CMK (cell line): ENCODE measurements at regions not wholly inside any gene's neighbourhood (a gene's known extent, or its start where the extent isn't known, plus 50 kb on each side); places are given as distances from the start of the nearest gene placed in this dataset.
A peak's percentile ranks its signal among the peaks of the same experiment; 100 is the strongest.

Experiments
- DNase-seq: peaks from one replicate; pipeline ENCODE4 v3.0.0-alpha.2; 2010; ENCODE audit warnings: low read depth

- no peak for DNase-seq
Observed at GRCh38 chr7:35581605-35582210, 113.2 kb downstream of the HERPUD2 start.

GRCh38 chr7:35576031-35576573 is 118.8 kb downstream of the HERPUD2 start:
- no peak for DNase-seq

- no peak for DNase-seq
Observed at GRCh38 chr7:35571611-35572240, 123.2 kb downstream of the HERPUD2 start.

- DNase-seq = no peak
Observed at GRCh38 chr7:35570937-35571336, 124.0 kb downstream of the HERPUD2 start.

- no peak for DNase-seq
Observed at GRCh38 chr7:35565927-35566326, 129.0 kb downstream of the HERPUD2 start.

- DNase-seq = no peak
Observed at GRCh38 chr7:35558841-35559240, 136.1 kb downstream of the HERPUD2 start.

- no peak for DNase-seq
Observed at GRCh38 chr7:35556515-35557471, 138.1 kb downstream of the HERPUD2 start.

- DNase-seq = no peak
Observed at GRCh38 chr7:35555934-35556333, 139.0 kb downstream of the HERPUD2 start.

GRCh38 chr7:35555386-35555785 is 139.5 kb downstream of the HERPUD2 start:
- no peak for DNase-seq

GRCh38 chr7:35553519-35553918 is 141.4 kb downstream of the HERPUD2 start:
- DNase-seq = no peak

GRCh38 chr7:35552691-35553090 is 142.2 kb downstream of the HERPUD2 start:
- no peak for DNase-seq

- no peak for DNase-seq
Observed at GRCh38 chr7:35551321-35552081, 143.4 kb downstream of the HERPUD2 start.

GRCh38 chr7:35550831-35551230 is 144.1 kb downstream of the HERPUD2 start:
- no peak for DNase-seq

GRCh38 chr7:35549781-35550180 is 145.2 kb downstream of the HERPUD2 start:
- no peak for DNase-seq

- DNase-seq = no peak
Observed at GRCh38 chr7:35548291-35548690, 146.6 kb downstream of the HERPUD2 start.

GRCh38 chr7:35546691-35547429 is 148.1 kb downstream of the HERPUD2 start:
- DNase-seq = no peak

- DNase-seq = no peak
Observed at GRCh38 chr7:35545831-35546230, 149.1 kb downstream of the HERPUD2 start.

- DNase-seq = no peak
Observed at GRCh38 chr7:35544028-35544742, 150.8 kb downstream of the HERPUD2 start.

GRCh38 chr7:35537067-35538023 is 157.6 kb downstream of the HERPUD2 start:
- DNase-seq = peak; percentile 29
